ENCODE measurements at regions not wholly inside any gene's neighbourhood (a gene's known extent, or its start where the extent isn't known, plus 50 kb on each side); places are given as distances from the start of the nearest gene placed in this dataset.

DNA sequence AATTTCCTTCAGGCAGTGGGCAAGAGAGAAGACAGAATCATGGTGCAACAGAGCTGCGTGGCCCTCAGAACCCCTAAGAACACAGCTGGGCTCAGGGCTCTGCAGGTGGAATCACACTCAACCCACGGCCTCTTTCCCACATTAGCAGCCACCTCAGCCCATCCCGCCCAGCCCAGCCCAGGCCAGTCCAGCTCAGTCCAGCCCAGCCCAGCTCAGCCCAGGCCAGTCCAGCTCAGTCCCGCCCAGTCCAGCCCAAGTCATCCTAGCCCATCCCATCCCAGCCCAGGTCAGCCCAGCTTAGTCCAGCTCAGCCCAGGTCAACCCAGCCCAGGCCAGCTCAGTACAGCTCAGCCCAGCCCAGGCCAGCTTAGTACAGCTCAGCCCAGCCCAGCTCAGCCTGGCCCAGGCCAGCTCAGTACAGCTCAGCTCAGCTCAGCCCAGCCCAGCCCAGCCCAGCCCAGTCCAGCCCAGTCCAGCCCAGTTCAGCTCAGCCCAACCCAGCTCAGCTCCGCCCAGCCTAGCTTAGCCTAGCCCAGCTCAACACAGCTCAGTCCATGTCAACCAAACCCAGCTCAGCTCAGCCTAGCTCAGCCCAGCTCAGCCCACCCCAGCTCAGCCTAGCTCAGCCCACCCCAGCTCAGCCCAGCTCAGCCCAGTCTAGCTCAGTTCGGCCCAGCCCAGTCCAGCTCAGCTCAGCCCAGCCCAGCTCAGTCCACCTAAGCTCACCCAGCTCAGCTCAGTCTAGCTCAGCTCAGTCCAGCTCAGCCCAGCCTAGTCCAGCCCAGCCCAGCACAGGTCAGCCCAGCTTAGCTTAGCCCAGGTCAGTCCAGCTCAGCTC is 183.1 kb downstream of the TMEM121 start:
- Mint-ChIP-seq H3K27me3 (ENCODE audit: insufficient read depth, low read depth, poor library complexity) (peaks cover 5% of the 10 kb centered on the region), H3K9me3 (peaks cover 63% of the 10 kb centered on the region), H3K36me3 (ENCODE audit: low read depth) (peaks cover 13% of the 10 kb centered on the region), H3K4me1 (no peaks in the 10 kb centered on the region; the same call in 2 of the 3 replicates), H3K4me3 (no peak overlapping the region), H3K27ac (no peak overlapping the region)
- H2AFZ ChIP-seq: no peak overlapping the region
- no peaks in the 10 kb centered on the region for H3K79me2 ChIP-seq (replicated peaks; ENCODE audit: insufficient read depth)
- H3K27me3 ChIP-seq (ENCODE audit: insufficient read depth): no peaks in the 10 kb centered on the region
- H3K36me3 ChIP-seq (ENCODE audit: insufficient read depth): no peaks in the 10 kb centered on the region
- TF ChIP-seq ZNF114 (CRISPR knock-in tag; IDR thresholded peaks at IDR 0.05) (no peak), ZNF331 (CRISPR knock-in tag; IDR thresholded peaks at IDR 0.05; ENCODE audit: low read depth) (no peak), STAT1 (IDR thresholded peaks at IDR 0.05; ENCODE audit: unreplicated experiment) (no peak), EZH2phosphoT487 (IDR thresholded peaks at IDR 0.05; ENCODE audit: unreplicated experiment) (no peak), NANOG (IDR thresholded peaks at IDR 0.05; ENCODE audit: borderline replicate concordance) (no peak), CREB1 (CRISPR knock-in tag; IDR thresholded peaks at IDR 0.05; ENCODE audit: low read depth) (no peak), EZH2 (IDR thresholded peaks at IDR 0.05; ENCODE audit: low read depth, unreplicated experiment) (no peak), POLR2AphosphoS5 (IDR thresholded peaks at IDR 0.05; ENCODE audit: low read depth) (no peak)
- TF ChIP-seq, protein P1, sequence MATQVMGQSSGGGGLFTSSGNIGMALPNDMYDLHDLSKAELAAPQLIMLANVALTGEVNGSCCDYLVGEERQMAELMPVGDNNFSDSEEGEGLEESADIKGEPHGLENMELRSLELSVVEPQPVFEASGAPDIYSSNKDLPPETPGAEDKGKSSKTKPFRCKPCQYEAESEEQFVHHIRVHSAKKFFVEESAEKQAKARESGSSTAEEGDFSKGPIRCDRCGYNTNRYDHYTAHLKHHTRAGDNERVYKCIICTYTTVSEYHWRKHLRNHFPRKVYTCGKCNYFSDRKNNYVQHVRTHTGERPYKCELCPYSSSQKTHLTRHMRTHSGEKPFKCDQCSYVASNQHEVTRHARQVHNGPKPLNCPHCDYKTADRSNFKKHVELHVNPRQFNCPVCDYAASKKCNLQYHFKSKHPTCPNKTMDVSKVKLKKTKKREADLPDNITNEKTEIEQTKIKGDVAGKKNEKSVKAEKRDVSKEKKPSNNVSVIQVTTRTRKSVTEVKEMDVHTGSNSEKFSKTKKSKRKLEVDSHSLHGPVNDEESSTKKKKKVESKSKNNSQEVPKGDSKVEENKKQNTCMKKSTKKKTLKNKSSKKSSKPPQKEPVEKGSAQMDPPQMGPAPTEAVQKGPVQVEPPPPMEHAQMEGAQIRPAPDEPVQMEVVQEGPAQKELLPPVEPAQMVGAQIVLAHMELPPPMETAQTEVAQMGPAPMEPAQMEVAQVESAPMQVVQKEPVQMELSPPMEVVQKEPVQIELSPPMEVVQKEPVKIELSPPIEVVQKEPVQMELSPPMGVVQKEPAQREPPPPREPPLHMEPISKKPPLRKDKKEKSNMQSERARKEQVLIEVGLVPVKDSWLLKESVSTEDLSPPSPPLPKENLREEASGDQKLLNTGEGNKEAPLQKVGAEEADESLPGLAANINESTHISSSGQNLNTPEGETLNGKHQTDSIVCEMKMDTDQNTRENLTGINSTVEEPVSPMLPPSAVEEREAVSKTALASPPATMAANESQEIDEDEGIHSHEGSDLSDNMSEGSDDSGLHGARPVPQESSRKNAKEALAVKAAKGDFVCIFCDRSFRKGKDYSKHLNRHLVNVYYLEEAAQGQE (IDR thresholded peaks at IDR 0.05; ENCODE audit: unreplicated experiment): no peak
- TF ChIP-seq, protein P2, sequence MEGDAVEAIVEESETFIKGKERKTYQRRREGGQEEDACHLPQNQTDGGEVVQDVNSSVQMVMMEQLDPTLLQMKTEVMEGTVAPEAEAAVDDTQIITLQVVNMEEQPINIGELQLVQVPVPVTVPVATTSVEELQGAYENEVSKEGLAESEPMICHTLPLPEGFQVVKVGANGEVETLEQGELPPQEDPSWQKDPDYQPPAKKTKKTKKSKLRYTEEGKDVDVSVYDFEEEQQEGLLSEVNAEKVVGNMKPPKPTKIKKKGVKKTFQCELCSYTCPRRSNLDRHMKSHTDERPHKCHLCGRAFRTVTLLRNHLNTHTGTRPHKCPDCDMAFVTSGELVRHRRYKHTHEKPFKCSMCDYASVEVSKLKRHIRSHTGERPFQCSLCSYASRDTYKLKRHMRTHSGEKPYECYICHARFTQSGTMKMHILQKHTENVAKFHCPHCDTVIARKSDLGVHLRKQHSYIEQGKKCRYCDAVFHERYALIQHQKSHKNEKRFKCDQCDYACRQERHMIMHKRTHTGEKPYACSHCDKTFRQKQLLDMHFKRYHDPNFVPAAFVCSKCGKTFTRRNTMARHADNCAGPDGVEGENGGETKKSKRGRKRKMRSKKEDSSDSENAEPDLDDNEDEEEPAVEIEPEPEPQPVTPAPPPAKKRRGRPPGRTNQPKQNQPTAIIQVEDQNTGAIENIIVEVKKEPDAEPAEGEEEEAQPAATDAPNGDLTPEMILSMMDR (conservative IDR thresholded peaks at IDR 0.05; ENCODE audit: low read depth in 2 of 2): no peak
- TF ChIP-seq, protein P3, sequence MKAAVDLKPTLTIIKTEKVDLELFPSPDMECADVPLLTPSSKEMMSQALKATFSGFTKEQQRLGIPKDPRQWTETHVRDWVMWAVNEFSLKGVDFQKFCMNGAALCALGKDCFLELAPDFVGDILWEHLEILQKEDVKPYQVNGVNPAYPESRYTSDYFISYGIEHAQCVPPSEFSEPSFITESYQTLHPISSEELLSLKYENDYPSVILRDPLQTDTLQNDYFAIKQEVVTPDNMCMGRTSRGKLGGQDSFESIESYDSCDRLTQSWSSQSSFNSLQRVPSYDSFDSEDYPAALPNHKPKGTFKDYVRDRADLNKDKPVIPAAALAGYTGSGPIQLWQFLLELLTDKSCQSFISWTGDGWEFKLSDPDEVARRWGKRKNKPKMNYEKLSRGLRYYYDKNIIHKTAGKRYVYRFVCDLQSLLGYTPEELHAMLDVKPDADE (IDR thresholded peaks at IDR 0.05): no peak
- DNase-seq (ENCODE audit: low spot score) (no peak), ATAC-seq (no peak)
- no peak overlapping the region for H3K4me3 ChIP-seq
- H3K4me2 ChIP-seq: no peak overlapping the region
- H3K27ac ChIP-seq (ENCODE audit: low read depth): no peak overlapping the region
- no peaks in the 10 kb centered on the region for H3K4me1 ChIP-seq (ENCODE audit: insufficient read depth)
- no peaks in the 10 kb centered on the region for H4K20me1 ChIP-seq (replicated peaks; ENCODE audit: insufficient read depth)
- H3F3A ChIP-seq (replicated peaks; ENCODE audit: low read depth): no peaks in the 10 kb centered on the region
- no peaks in the 10 kb centered on the region for H3K9me2 ChIP-seq (ENCODE audit: insufficient read depth)
